ENCODE measurements at regions not wholly inside any gene's neighbourhood (a gene's known extent, or its start where the extent isn't known, plus 50 kb on each side); places are given as distances from the start of the nearest gene placed in this dataset.

DNA sequence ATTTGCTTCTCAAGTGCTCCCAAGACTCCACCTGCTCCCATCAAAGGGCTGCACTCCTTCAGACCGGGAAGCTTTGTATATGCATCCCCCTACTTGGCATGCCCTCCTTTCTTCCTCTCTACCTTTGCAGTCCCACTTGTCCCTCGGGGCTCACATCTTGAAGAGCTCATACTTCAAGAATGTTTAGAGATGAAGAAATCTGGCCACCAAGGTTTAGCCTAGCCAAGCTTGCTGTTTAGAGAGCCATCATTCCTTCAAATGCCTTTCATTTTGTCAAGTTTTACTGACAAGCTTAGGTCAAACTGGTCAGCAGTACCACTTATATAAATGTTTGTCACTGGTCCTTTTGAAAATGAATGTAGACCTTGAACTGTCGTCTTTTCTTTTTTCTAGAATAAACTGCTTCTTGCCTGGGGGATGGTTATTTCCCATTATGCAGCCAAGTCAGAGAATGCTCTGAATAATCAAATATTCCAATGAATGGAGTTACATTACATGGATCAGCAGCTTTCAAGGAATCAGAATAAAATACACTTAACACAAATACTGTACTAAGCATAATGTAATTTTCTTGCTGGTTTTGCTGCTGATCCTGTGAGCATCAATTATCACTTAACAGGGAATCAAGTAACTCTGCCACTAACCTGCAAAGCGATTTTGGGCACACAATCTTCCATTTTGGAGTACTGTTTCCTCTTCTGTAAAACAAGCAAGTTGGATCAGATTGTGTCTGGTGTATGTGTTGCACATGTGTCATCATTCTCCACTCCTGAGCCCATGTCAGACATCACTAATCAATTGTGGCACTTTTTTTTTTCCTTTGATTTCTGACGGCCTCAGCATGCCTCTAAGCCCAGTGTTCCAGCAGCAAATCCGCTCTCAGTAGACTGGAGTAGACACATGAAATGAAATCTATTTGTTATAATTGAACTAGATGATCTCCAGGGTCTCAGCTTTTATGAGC lies 357.9 kb downstream of the PTEN start:
- no peak overlapping the region for H3K4me3 ChIP-seq (ENCODE audit: low read depth, low read length)
- no peaks in the 10 kb centered on the region for H3K9me3 ChIP-seq (ENCODE audit: control insufficient read depth, insufficient read depth, low read depth, low read length)
- H3K4me1 ChIP-seq (ENCODE audit: control insufficient read depth, insufficient read depth, low read length): peaks cover 24% of the 10 kb centered on the region
- POLR2A ChIA-PET: no interaction called here
- no peaks in the 10 kb centered on the region for H3K36me3 ChIP-seq (ENCODE audit: control insufficient read depth in 2 of 2, insufficient read depth in 1 of 2, low read length in 2 of 2)
- no peak overlapping the region for H3K27ac ChIP-seq (ENCODE audit: extremely low read depth, low read depth, low read length)
- peak; percentile 85; the same call in 1 of the 2 replicates for TF ChIP-seq ZNF23 (tag by site-specific recombination; IDR thresholded peaks at IDR 0.05; ENCODE audit: borderline replicate concordance)
- TF ChIP-seq ZNF626 (tag by site-specific recombination; IDR thresholded peaks at IDR 0.05): no peak
- TF ChIP-seq ZNF514 (tag by site-specific recombination; IDR thresholded peaks at IDR 0.05): 0 out of 2 replicates have a peak, but pooled peaks have one; percentile 11
- peak; percentile 88 for TF ChIP-seq ZBTB17 (tag by site-specific recombination; IDR thresholded peaks at IDR 0.05)
- CTCF ChIA-PET: interaction anchor here (0.5 to 0.8 kb wide), 3 partner anchors 130 to 1205 kb away, joined by 3 read pairs; no protein-coding TSS in a partner anchor

- TF ChIP-seq ZNF335 (tag by site-specific recombination; conservative IDR thresholded peaks at IDR 0.05): peak; percentile 26; the same call in 1 of the 2 replicates
- no peak for TF ChIP-seq ZFP37 (tag by site-specific recombination; IDR thresholded peaks at IDR 0.05)
- POLR2A ChIA-PET: no interaction called here
- CTCF ChIA-PET: interaction anchor here (1.1 kb wide), 1 partner anchor 82 kb away, joined by 3 read pairs; no protein-coding TSS in a partner anchor
- H3K9me3 ChIP-seq (ENCODE audit: control insufficient read depth, insufficient read depth, low read depth, low read length): no peaks in the 10 kb centered on the region
- no peaks in the 10 kb centered on the region for H3K36me3 ChIP-seq (ENCODE audit: control insufficient read depth in 2 of 2, insufficient read depth in 1 of 2, low read length in 2 of 2)
- peak overlapping the region; percentile 44 for H3K27ac ChIP-seq (ENCODE audit: extremely low read depth, low read depth, low read length)
- no peak overlapping the region for H3K4me3 ChIP-seq (ENCODE audit: low read depth, low read length)
- peaks cover 24% of the 10 kb centered on the region for H3K4me1 ChIP-seq (ENCODE audit: control insufficient read depth, insufficient read depth, low read length)
Observed at GRCh38 chr10:88222881-88223280, 359.5 kb downstream of the PTEN start.
